Activated CD8-positive, alpha-beta memory T cell treated with anti-CD3 and anti-CD28 coated beads for 1 hour (primary cell): ENCODE measurements at regions not wholly inside any gene's neighbourhood (a gene's known extent, or its start where the extent isn't known, plus 50 kb on each side); places are given as distances from the start of the nearest gene placed in this dataset.
"Not testable (repeated sequence)": the region's sequence is repeated elsewhere in the genome, so short reads cannot be mapped to it uniquely, and the experiment has no call there.

Experiments
- DNase-seq, 2 donors: peaks; one replicate each; pipeline ENCODE4 v3.0.0-alpha.2; 2020; ENCODE audit warnings: low read depth in 1 of 2; ENCODE audit errors: extremely low read depth in 1 of 2

- peak in 1 of 2 donors; percentile 71 for DNase-seq
These were observed 991.9 kb downstream of the TMEM121 start for GRCh38 chr14:106518054-106518943.

GRCh38 chr14:106522118-106522517 lies 995.7 kb downstream of the TMEM121 start:
- DNase-seq = not testable (repeated sequence)

- DNase-seq = no peak
These were observed 996.6 kb downstream of the TMEM121 start for GRCh38 chr14:106522990-106523389.

GRCh38 chr14:106528717-106529116 lies 1002.3 kb downstream of the TMEM121 start:
- no peak for DNase-seq

- no peak for DNase-seq
These were observed 1003.6 kb downstream of the TMEM121 start for GRCh38 chr14:106530031-106530422.

- no peak for DNase-seq
These were observed 1004.2 kb downstream of the TMEM121 start for GRCh38 chr14:106530423-106531107.

GRCh38 chr14:106537597-106537996 lies 1011.2 kb downstream of the TMEM121 start:
- DNase-seq = not testable (repeated sequence)

- no peak for DNase-seq
These were observed 1011.8 kb downstream of the TMEM121 start for GRCh38 chr14:106538201-106538600.

GRCh38 chr14:106547735-106548434 lies 1021.5 kb downstream of the TMEM121 start:
- no peak for DNase-seq

GRCh38 chr14:106549064-106549463 lies 1022.7 kb downstream of the TMEM121 start:
- no peak for DNase-seq

GRCh38 chr14:106551265-106551664 lies 1024.9 kb downstream of the TMEM121 start:
- no peak for DNase-seq

- DNase-seq = not testable (repeated sequence)
These were observed 1029.8 kb downstream of the TMEM121 start for GRCh38 chr14:106556211-106556610.

GRCh38 chr14:106556665-106557289 lies 1030.4 kb downstream of the TMEM121 start:
- DNase-seq = peak; percentile 33 to 64

GRCh38 chr14:106562451-106562850 lies 1036.1 kb downstream of the TMEM121 start:
- no peak for DNase-seq

- DNase-seq = peak; percentile 21 to 25
These were observed 1037.8 kb downstream of the TMEM121 start for GRCh38 chr14:106564058-106564643.

GRCh38 chr14:106578481-106578880 lies 1052.1 kb downstream of the TMEM121 start:
- DNase-seq = no peak

- DNase-seq = no peak
These were observed 1052.7 kb downstream of the TMEM121 start for GRCh38 chr14:106579084-106579483.

GRCh38 chr14:106585692-106586091 lies 1059.3 kb downstream of the TMEM121 start:
- DNase-seq = no peak

- peak; percentile 18 to 33 for DNase-seq
These were observed 1059.8 kb downstream of the TMEM121 start for GRCh38 chr14:106586098-106586704.

GRCh38 chr14:106591539-106591938 lies 1065.2 kb downstream of the TMEM121 start:
- not testable (repeated sequence) for DNase-seq
